SK-N-SH (cell line): ENCODE measurements at regions not wholly inside any gene's neighbourhood (a gene's known extent, or its start where the extent isn't known, plus 50 kb on each side); places are given as distances from the start of the nearest gene placed in this dataset.

Source experiments
- CTCF ChIA-PET: fragments of 300-600, 350-600 bp; formaldehyde crosslinking; extraction: SDS; loops from one replicate; lab custom pipeline; 2021; lab: Yijun Ruan, JAX
- POLR2A ChIA-PET: fragments of 350-600 bp; sonication (Branson Sonifier 250); formaldehyde crosslinking; extraction: SDS; loops from one replicate; lab custom pipeline; 2020; ENCODE audit warnings: antibody characterized with exemption, inconsistent platforms; lab: Yijun Ruan, JAX
- DNase-seq: peaks from one replicate; pipeline ENCODE4 v3.0.0; 2012
- H2AFZ ChIP-seq: fragments of 200-600 bp; sonication (generic); 2 replicates; pipeline ENCODE4 v1.8.1; 2016; ENCODE audit warnings: antibody characterized with exemption, mild to moderate bottlenecking, low read depth
- H3F3A ChIP-seq: fragments of 200-600 bp; sonication (generic); replicated peaks from 2 replicates; pipeline ENCODE3; 2016; ENCODE audit warnings: antibody characterized with exemption, mild to moderate bottlenecking; ENCODE audit not compliant: insufficient read depth
- H3K27ac ChIP-seq, 2 experiments: fragments of 200-500 bp in 1 of 2; fragments of 200-600 bp in 1 of 2; sonication (Bioruptor generic) in 1 of 2; sonication (generic), shearing (Covaris generic) in 1 of 2; 2 replicates each; pipeline versions ENCODE4 v1.5.1 to v1.6.1; 2014 to 2016; ENCODE audit warnings: low read depth in 2 of 2, inconsistent platforms in 1 of 2, low read length in 1 of 2, mild to moderate bottlenecking in 1 of 2, mixed read lengths in 1 of 2
- H3K27me3 ChIP-seq: fragments of 200-600 bp; sonication (generic), shearing (Covaris generic); 2 replicates; pipeline ENCODE4 v1.6.1; 2016; ENCODE audit warnings: mixed run types; ENCODE audit not compliant: insufficient read depth
- H3K36me3 ChIP-seq, 2 experiments: fragments of 200-500 bp in 1 of 2; fragments of 200-600 bp in 1 of 2; sonication (Bioruptor generic) in 1 of 2; sonication (generic) in 1 of 2; replicated peaks in 1 of 2; 2 replicates each; pipeline versions ENCODE3 to v1.5.1; 2014 to 2016; ENCODE audit warnings: low read length in 1 of 2, mild to moderate bottlenecking in 1 of 2; ENCODE audit not compliant: insufficient read depth in 2 of 2, control insufficient read depth in 1 of 2
- H3K4me1 ChIP-seq, 2 experiments: fragments of 200-500 bp in 1 of 2; fragments of 200-600 bp in 1 of 2; sonication (Bioruptor generic) in 1 of 2; sonication (generic), shearing (Covaris generic) in 1 of 2; 2 replicates each; pipeline versions ENCODE4 v1.5.1 to v1.6.1; 2014 to 2016; ENCODE audit warnings: low read depth in 1 of 2, low read length in 1 of 2, mixed run types in 1 of 2; ENCODE audit not compliant: insufficient read depth in 2 of 2, control insufficient read depth in 1 of 2
- H3K4me2 ChIP-seq: fragments of 200-600 bp; sonication (generic), shearing (Covaris generic); 2 replicates; pipeline ENCODE4 v1.6.1; 2017; ENCODE audit warnings: mixed run types
- H3K4me3 ChIP-seq, 2 experiments: fragments of 200-500 bp in 1 of 2; fragments of 200-600 bp in 1 of 2; sonication (Bioruptor generic) in 1 of 2; sonication (generic), shearing (Covaris generic) in 1 of 2; 2 replicates each; pipeline versions ENCODE4 v1.5.1 to v1.8.1; 2014 to 2016; ENCODE audit warnings: low read depth in 2 of 2, inconsistent platforms in 1 of 2, low read length in 1 of 2, mild to moderate bottlenecking in 1 of 2, mixed read lengths in 1 of 2, moderate library complexity in 1 of 2
- H3K79me2 ChIP-seq: fragments of 200-600 bp; sonication (generic); 2 replicates; pipeline ENCODE4 v1.8.1; 2017; ENCODE audit warnings: mild to moderate bottlenecking; ENCODE audit not compliant: insufficient read depth
- H3K9ac ChIP-seq: fragments of 200-600 bp; sonication (generic); 2 replicates; pipeline ENCODE4 v1.6.1; 2017; ENCODE audit warnings: mixed run types
- H3K9me2 ChIP-seq: fragments of 200-600 bp; sonication (generic); 2 replicates; pipeline ENCODE4 v1.6.1; 2017; ENCODE audit warnings: mixed run types
- H3K9me3 ChIP-seq: fragments of 200-600 bp; sonication (generic); 2 replicates; pipeline ENCODE4 v1.6.1; 2017; ENCODE audit warnings: mixed run types, mild to moderate bottlenecking, moderate library complexity
- H4K20me1 ChIP-seq: fragments of 200-600 bp; sonication (generic); 2 replicates; pipeline ENCODE4 v1.6.1; 2017; ENCODE audit warnings: mild to moderate bottlenecking, mixed run types; ENCODE audit not compliant: insufficient read depth
- EP300 ChIP-seq, 2 experiments: IDR thresholded peaks; 2 replicates each; pipeline versions ENCODE4 v1.4.0 to v1.6.1; 2012; ENCODE audit warnings: borderline replicate concordance in 1 of 2, low read depth in 1 of 2, low read length in 1 of 2
- EZH2phosphoT487 ChIP-seq: fragments of 200-600 bp; sonication (generic); IDR thresholded peaks from 2 replicates; pipeline ENCODE4 v1.6.1; 2017; ENCODE audit warnings: low read depth, mixed run types, mild to moderate bottlenecking, antibody characterized with exemption, moderate library complexity, borderline replicate concordance
- FOXJ3 ChIP-seq: sonication (generic); formaldehyde crosslinking; IDR thresholded peaks from 2 replicates; pipeline ENCODE4 v1.5.1; 2020; ENCODE audit warnings: mild to moderate bottlenecking, missing genetic modification reagents
- JUND ChIP-seq: IDR thresholded peaks from 2 replicates; pipeline ENCODE4 v1.4.0; 2012
- MXI1 ChIP-seq: IDR thresholded peaks from 2 replicates; pipeline ENCODE4 v1.6.1; 2012; ENCODE audit warnings: mild to moderate bottlenecking, low read depth, low read length, improper control_type of control experiment
- NFIC ChIP-seq: IDR thresholded peaks from 2 replicates; pipeline ENCODE4 v1.4.0; 2012; ENCODE audit warnings: borderline replicate concordance
- RAD21 ChIP-seq: IDR thresholded peaks from 2 replicates; pipeline ENCODE4 v1.6.1; 2012; ENCODE audit warnings: mild to moderate bottlenecking, low read length
- RCOR1 ChIP-seq: fragments of 150-350 bp; IDR thresholded peaks from 2 replicates; pipeline ENCODE4 v1.6.1; 2017; ENCODE audit warnings: antibody characterized with exemption, low read length
- RFX5 ChIP-seq: IDR thresholded peaks from 2 replicates; pipeline ENCODE4 v1.6.1; 2012; ENCODE audit warnings: mild to moderate bottlenecking, improper control_type of control experiment, low read length
- RXRA ChIP-seq: IDR thresholded peaks from 2 replicates; pipeline ENCODE4 v1.4.0; 2012; ENCODE audit warnings: low read depth, mild to moderate bottlenecking, borderline replicate concordance
- TAF1 ChIP-seq: IDR thresholded peaks from 2 replicates; pipeline ENCODE4 v1.6.1; 2012; ENCODE audit warnings: low read depth, mild to moderate bottlenecking, low read length, moderate library complexity, borderline replicate concordance
- TCF12 ChIP-seq: IDR thresholded peaks from 2 replicates; pipeline ENCODE4 v1.4.0; 2012
- TEAD4 ChIP-seq: IDR thresholded peaks from 2 replicates; pipeline ENCODE4 v1.4.0; 2012; ENCODE audit warnings: mild to moderate bottlenecking, borderline replicate concordance; ENCODE audit not compliant: insufficient read depth
- YY1 ChIP-seq: IDR thresholded peaks from 2 replicates; pipeline ENCODE4 v1.4.0; 2012; ENCODE audit warnings: low read depth, mild to moderate bottlenecking
- WGBS: methylation state at CpG from one replicate; pipeline ENCODE4 v1.1.6; 2017; ENCODE audit warnings: low lambda C conversion rate; 5-methylcytosine and 5-hydroxymethylcytosine counted together
- TF ChIP-seq, protein P1 (sequence below): IDR thresholded peaks from 2 replicates; pipeline ENCODE4 v1.4.0; 2012; ENCODE audit warnings: low read depth
- TF ChIP-seq, protein P2 (sequence below): IDR thresholded peaks from 2 replicates; pipeline ENCODE4 v1.4.0; 2012; ENCODE audit warnings: low read depth, borderline replicate concordance
- TF ChIP-seq, protein P3 (sequence below): IDR thresholded peaks from 2 replicates; pipeline ENCODE4 v1.4.0; 2012; ENCODE audit warnings: low read depth, borderline replicate concordance

DNA sequence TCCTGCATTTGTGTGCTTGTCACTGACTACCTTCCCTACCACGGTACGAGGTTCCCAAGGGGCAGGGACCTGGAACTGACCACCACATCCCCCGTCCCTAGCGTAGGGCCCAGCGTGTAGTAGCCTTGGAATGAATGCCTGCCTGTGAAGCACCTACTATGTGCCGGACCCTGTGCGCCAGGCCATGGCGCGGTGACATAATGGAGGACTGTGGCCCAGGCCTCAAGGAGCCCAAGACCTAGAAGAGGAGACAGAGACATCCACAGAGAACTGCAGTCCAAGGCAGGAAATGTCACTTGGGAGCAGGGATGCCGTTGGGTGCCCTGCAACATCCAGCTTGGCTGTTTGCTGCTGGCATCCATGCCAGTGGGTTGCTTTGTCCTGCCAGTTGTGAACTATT, 71.9 kb upstream of the SLC6A6 start:
- Histone ChIP-seq H4K20me1 (no peaks in the 10 kb centered on the region), H3K9me3 (no peaks in the 10 kb centered on the region), H3K9me2 (no peaks in the 10 kb centered on the region), H3F3A (no peaks in the 10 kb centered on the region), H3K4me2 (no peak overlapping the region), H3K27me3 (no peaks in the 10 kb centered on the region), H3K36me3 (no peaks in the 10 kb centered on the region), H3K79me2 (no peaks in the 10 kb centered on the region), H3K27ac (no peak overlapping the region), H3K4me3 (no peak overlapping the region)
- CTCF ChIA-PET: no interaction called here
- DNase-seq: no peak
- no peak for TF ChIP-seq JUND
- TF ChIP-seq, protein P1, sequence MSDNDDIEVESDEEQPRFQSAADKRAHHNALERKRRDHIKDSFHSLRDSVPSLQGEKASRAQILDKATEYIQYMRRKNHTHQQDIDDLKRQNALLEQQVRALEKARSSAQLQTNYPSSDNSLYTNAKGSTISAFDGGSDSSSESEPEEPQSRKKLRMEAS: no peak
- no peak for TF ChIP-seq RXRA
- TF ChIP-seq, protein P2, sequence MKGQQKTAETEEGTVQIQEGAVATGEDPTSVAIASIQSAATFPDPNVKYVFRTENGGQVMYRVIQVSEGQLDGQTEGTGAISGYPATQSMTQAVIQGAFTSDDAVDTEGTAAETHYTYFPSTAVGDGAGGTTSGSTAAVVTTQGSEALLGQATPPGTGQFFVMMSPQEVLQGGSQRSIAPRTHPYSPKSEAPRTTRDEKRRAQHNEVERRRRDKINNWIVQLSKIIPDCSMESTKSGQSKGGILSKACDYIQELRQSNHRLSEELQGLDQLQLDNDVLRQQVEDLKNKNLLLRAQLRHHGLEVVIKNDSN: no peak
- TF ChIP-seq TAF1: no peak
- TF ChIP-seq TEAD4: no peak
- TF ChIP-seq FOXJ3 (CRISPR knock-in tag): no peak
- no peak for TF ChIP-seq TCF12
- no peak for TF ChIP-seq RCOR1
- TF ChIP-seq RAD21: no peak
- no peak for TF ChIP-seq EZH2phosphoT487
- no peak for TF ChIP-seq NFIC
- no peak for TF ChIP-seq EP300 (IDR thresholded peaks at IDR 0.05; ENCODE audit: borderline replicate concordance in 1 of 2, low read depth in 1 of 2, low read length in 1 of 2)
- TF ChIP-seq YY1: no peak
- TF ChIP-seq, protein P3, sequence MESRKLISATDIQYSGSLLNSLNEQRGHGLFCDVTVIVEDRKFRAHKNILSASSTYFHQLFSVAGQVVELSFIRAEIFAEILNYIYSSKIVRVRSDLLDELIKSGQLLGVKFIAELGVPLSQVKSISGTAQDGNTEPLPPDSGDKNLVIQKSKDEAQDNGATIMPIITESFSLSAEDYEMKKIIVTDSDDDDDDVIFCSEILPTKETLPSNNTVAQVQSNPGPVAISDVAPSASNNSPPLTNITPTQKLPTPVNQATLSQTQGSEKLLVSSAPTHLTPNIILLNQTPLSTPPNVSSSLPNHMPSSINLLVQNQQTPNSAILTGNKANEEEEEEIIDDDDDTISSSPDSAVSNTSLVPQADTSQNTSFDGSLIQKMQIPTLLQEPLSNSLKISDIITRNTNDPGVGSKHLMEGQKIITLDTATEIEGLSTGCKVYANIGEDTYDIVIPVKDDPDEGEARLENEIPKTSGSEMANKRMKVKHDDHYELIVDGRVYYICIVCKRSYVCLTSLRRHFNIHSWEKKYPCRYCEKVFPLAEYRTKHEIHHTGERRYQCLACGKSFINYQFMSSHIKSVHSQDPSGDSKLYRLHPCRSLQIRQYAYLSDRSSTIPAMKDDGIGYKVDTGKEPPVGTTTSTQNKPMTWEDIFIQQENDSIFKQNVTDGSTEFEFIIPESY: no peak
- TF ChIP-seq RFX5: no peak
- TF ChIP-seq, all 33 proteins: peak for 0
- 84% methylated on average over 7 of the region's 10 CpGs for WGBS
- Histone ChIP-seq H3K4me1 (peaks cover 0 to 2% of the 10 kb centered on the region in 2 experiments; a peak in 1 of 4 replicates), H2AFZ (no peak overlapping the region), H3K9ac (no peak overlapping the region)
- POLR2A ChIA-PET: no interaction called here

DNA sequence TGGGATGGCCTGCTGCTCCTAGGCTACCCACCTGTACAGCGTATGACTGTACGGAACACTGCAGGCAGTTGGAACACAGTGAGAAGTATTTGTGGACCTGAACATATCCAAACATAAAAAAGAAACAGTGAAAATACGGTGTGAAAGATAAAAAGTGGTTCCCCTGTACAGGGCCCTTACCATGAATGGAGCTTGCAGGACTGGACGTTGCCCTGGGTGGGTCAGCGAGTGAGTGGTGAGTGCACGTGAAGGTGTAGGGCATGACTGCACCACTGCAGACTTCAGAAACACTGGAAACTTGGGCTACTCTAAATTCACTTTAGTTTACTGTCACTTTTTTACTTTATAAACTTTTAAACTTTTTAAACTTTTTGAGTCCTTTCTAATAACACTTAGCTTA, 71.2 kb upstream of the SLC6A6 start:
- Histone ChIP-seq H3K27ac (no peak overlapping the region), H3K9me2 (no peaks in the 10 kb centered on the region), H3K27me3 (no peaks in the 10 kb centered on the region), H3K4me3 (no peak overlapping the region), H3K9ac (no peak overlapping the region), H3F3A (no peaks in the 10 kb centered on the region), H3K4me1 (peaks cover 0 to 2% of the 10 kb centered on the region in 2 experiments; a peak in 1 of 4 replicates), H3K79me2 (no peaks in the 10 kb centered on the region), H2AFZ (no peak overlapping the region), H3K9me3 (no peaks in the 10 kb centered on the region), H3K4me2 (no peak overlapping the region), H3K36me3 (no peaks in the 10 kb centered on the region), H4K20me1 (no peaks in the 10 kb centered on the region)
- CTCF ChIA-PET: no interaction called here
- no peak for TF ChIP-seq RFX5
- TF ChIP-seq MXI1: no peak
- TF ChIP-seq TCF12: no peak
- WGBS: 82% methylated on average over 6 of the region's 6 CpGs
- POLR2A ChIA-PET: no interaction called here
- DNase-seq: no peak
